ENCODE measurements at regions not wholly inside any gene's neighbourhood (a gene's known extent, or its start where the extent isn't known, plus 50 kb on each side); places are given as distances from the start of the nearest gene placed in this dataset.

GRCh38 chr11:20278727-20279126 lies 84.8 kb upstream of the HTATIP2 start:
- no peak overlapping the region for H3K27ac ChIP-seq (ENCODE audit: low read length)
- no CpG with 5 or more reads among the region's 5 CpGs for WGBS (ENCODE audit: insufficient coverage, insufficient read length)
- no peak for DNase-seq (ENCODE audit: low read depth, low spot score)
- no peaks in the 10 kb centered on the region for H3K9me3 ChIP-seq (ENCODE audit: control insufficient read depth, insufficient read depth, low read length)
- no peak overlapping the region for H3K4me3 ChIP-seq (ENCODE audit: low read length)
- H3K27me3 ChIP-seq (ENCODE audit: control insufficient read depth, insufficient read depth, low read length), result no peaks in the 10 kb centered on the region
- no peaks in the 10 kb centered on the region for H3K36me3 ChIP-seq (ENCODE audit: control insufficient read depth, insufficient read depth, low read length)
- no peaks in the 10 kb centered on the region for H3K4me1 ChIP-seq (ENCODE audit: control insufficient read depth, insufficient read depth, low read length)

- Histone ChIP-seq H3K4me3 (ENCODE audit: low read length) (no peak overlapping the region), H3K36me3 (ENCODE audit: control insufficient read depth, insufficient read depth, low read length) (no peaks in the 10 kb centered on the region), H3K4me1 (ENCODE audit: control insufficient read depth, insufficient read depth, low read length) (no peaks in the 10 kb centered on the region), H3K27me3 (ENCODE audit: control insufficient read depth, insufficient read depth, low read length) (no peaks in the 10 kb centered on the region), H3K9me3 (ENCODE audit: control insufficient read depth, insufficient read depth, low read length) (no peaks in the 10 kb centered on the region), H3K27ac (ENCODE audit: low read length) (no peak overlapping the region)
- no CpG with 5 or more reads among the region's 14 CpGs for WGBS (ENCODE audit: insufficient coverage, insufficient read length)
- no peak for DNase-seq (ENCODE audit: low read depth, low spot score)
These were observed 86.5 kb upstream of the HTATIP2 start for GRCh38 chr11:20277014-20277413.

- Histone ChIP-seq H3K4me1 (ENCODE audit: control insufficient read depth, insufficient read depth, low read length) (no peaks in the 10 kb centered on the region), H3K27ac (ENCODE audit: low read length) (no peak overlapping the region), H3K27me3 (ENCODE audit: control insufficient read depth, insufficient read depth, low read length) (no peaks in the 10 kb centered on the region), H3K9me3 (ENCODE audit: control insufficient read depth, insufficient read depth, low read length) (no peaks in the 10 kb centered on the region), H3K36me3 (ENCODE audit: control insufficient read depth, insufficient read depth, low read length) (no peaks in the 10 kb centered on the region), H3K4me3 (ENCODE audit: low read length) (no peak overlapping the region)
- DNase-seq (ENCODE audit: low read depth, low spot score), result no peak
- no CpG with 5 or more reads among the region's 15 CpGs for WGBS (ENCODE audit: insufficient coverage, insufficient read length)
These were observed 87.2 kb upstream of the HTATIP2 start for GRCh38 chr11:20275987-20276965.

GRCh38 chr11:20274031-20274430 lies 89.5 kb upstream of the HTATIP2 start:
- H3K36me3 ChIP-seq (ENCODE audit: control insufficient read depth, insufficient read depth, low read length), result no peaks in the 10 kb centered on the region
- H3K27me3 ChIP-seq (ENCODE audit: control insufficient read depth, insufficient read depth, low read length), result no peaks in the 10 kb centered on the region
- WGBS (ENCODE audit: insufficient coverage, insufficient read length), result no CpG with 5 or more reads among the region's 5 CpGs

GRCh38 chr11:20261526-20261925 lies 101.3 kb upstream of the DBX1 start:
- no CpG with 5 or more reads among the region's 3 CpGs for WGBS (ENCODE audit: insufficient coverage, insufficient read length)
- no peak overlapping the region for H3K27ac ChIP-seq (ENCODE audit: low read length)
- no peaks in the 10 kb centered on the region for H3K9me3 ChIP-seq (ENCODE audit: control insufficient read depth, insufficient read depth, low read length)
- H3K27me3 ChIP-seq (ENCODE audit: control insufficient read depth, insufficient read depth, low read length), result no peaks in the 10 kb centered on the region
- H3K4me3 ChIP-seq (ENCODE audit: low read length), result no peak overlapping the region
- H3K36me3 ChIP-seq (ENCODE audit: control insufficient read depth, insufficient read depth, low read length), result no peaks in the 10 kb centered on the region
- no peak for DNase-seq (ENCODE audit: low read depth, low spot score)
- H3K4me1 ChIP-seq (ENCODE audit: control insufficient read depth, insufficient read depth, low read length), result no peaks in the 10 kb centered on the region

More at GRCh38 chr11:20274031-20274430, 89.5 kb upstream of the HTATIP2 start:
- no peak overlapping the region for H3K27ac ChIP-seq (ENCODE audit: low read length)
- H3K4me3 ChIP-seq (ENCODE audit: low read length), result no peak overlapping the region
- H3K9me3 ChIP-seq (ENCODE audit: control insufficient read depth, insufficient read depth, low read length), result no peaks in the 10 kb centered on the region
- no peaks in the 10 kb centered on the region for H3K4me1 ChIP-seq (ENCODE audit: control insufficient read depth, insufficient read depth, low read length)
- DNase-seq (ENCODE audit: low read depth, low spot score), result no peak

- Histone ChIP-seq H3K4me3 (ENCODE audit: low read length) (no peak overlapping the region), H3K36me3 (ENCODE audit: control insufficient read depth, insufficient read depth, low read length) (no peaks in the 10 kb centered on the region), H3K27ac (ENCODE audit: low read length) (no peak overlapping the region), H3K9me3 (ENCODE audit: control insufficient read depth, insufficient read depth, low read length) (no peaks in the 10 kb centered on the region), H3K4me1 (ENCODE audit: control insufficient read depth, insufficient read depth, low read length) (no peaks in the 10 kb centered on the region), H3K27me3 (ENCODE audit: control insufficient read depth, insufficient read depth, low read length) (no peaks in the 10 kb centered on the region)
- WGBS (ENCODE audit: insufficient coverage, insufficient read length), result no CpG with 5 or more reads among the region's 2 CpGs
- DNase-seq (ENCODE audit: low read depth, low spot score), result no peak
These were observed 100.0 kb upstream of the DBX1 start for GRCh38 chr11:20260307-20260706.

- Histone ChIP-seq H3K27ac (ENCODE audit: low read length) (no peak overlapping the region), H3K4me1 (ENCODE audit: control insufficient read depth, insufficient read depth, low read length) (no peaks in the 10 kb centered on the region), H3K4me3 (ENCODE audit: low read length) (no peak overlapping the region), H3K9me3 (ENCODE audit: control insufficient read depth, insufficient read depth, low read length) (no peaks in the 10 kb centered on the region), H3K36me3 (ENCODE audit: control insufficient read depth, insufficient read depth, low read length) (no peaks in the 10 kb centered on the region), H3K27me3 (ENCODE audit: control insufficient read depth, insufficient read depth, low read length) (no peaks in the 10 kb centered on the region)
- WGBS (ENCODE audit: insufficient coverage, insufficient read length), result no CpG with 5 or more reads among the region's 2 CpGs
- DNase-seq (ENCODE audit: low read depth, low spot score), result no peak
These were observed 99.2 kb upstream of the DBX1 start for GRCh38 chr11:20259506-20259905.

GRCh38 chr11:20258376-20258895 lies 98.2 kb upstream of the DBX1 start:
- Histone ChIP-seq H3K4me1 (ENCODE audit: control insufficient read depth, insufficient read depth, low read length) (no peaks in the 10 kb centered on the region), H3K4me3 (ENCODE audit: low read length) (no peak overlapping the region), H3K9me3 (ENCODE audit: control insufficient read depth, insufficient read depth, low read length) (no peaks in the 10 kb centered on the region), H3K27ac (ENCODE audit: low read length) (no peak overlapping the region), H3K27me3 (ENCODE audit: control insufficient read depth, insufficient read depth, low read length) (no peaks in the 10 kb centered on the region), H3K36me3 (ENCODE audit: control insufficient read depth, insufficient read depth, low read length) (no peaks in the 10 kb centered on the region)
- DNase-seq (ENCODE audit: low read depth, low spot score), result no peak
- WGBS (ENCODE audit: insufficient coverage, insufficient read length), result no CpG with 5 or more reads among the region's 6 CpGs

- no peak overlapping the region for H3K4me3 ChIP-seq (ENCODE audit: low read length)
- no CpG with 5 or more reads among the region's 1 CpG for WGBS (ENCODE audit: insufficient coverage, insufficient read length)
- H3K27ac ChIP-seq (ENCODE audit: low read length), result no peak overlapping the region
- H3K36me3 ChIP-seq (ENCODE audit: control insufficient read depth, insufficient read depth, low read length), result no peaks in the 10 kb centered on the region
- no peaks in the 10 kb centered on the region for H3K27me3 ChIP-seq (ENCODE audit: control insufficient read depth, insufficient read depth, low read length)
- H3K9me3 ChIP-seq (ENCODE audit: control insufficient read depth, insufficient read depth, low read length), result no peaks in the 10 kb centered on the region
- no peak for DNase-seq (ENCODE audit: low read depth, low spot score)
- no peaks in the 10 kb centered on the region for H3K4me1 ChIP-seq (ENCODE audit: control insufficient read depth, insufficient read depth, low read length)
These were observed 96.7 kb upstream of the DBX1 start for GRCh38 chr11:20256925-20257324.

- Histone ChIP-seq H3K9me3 (ENCODE audit: control insufficient read depth, insufficient read depth, low read length) (no peaks in the 10 kb centered on the region), H3K27me3 (ENCODE audit: control insufficient read depth, insufficient read depth, low read length) (no peaks in the 10 kb centered on the region), H3K4me1 (ENCODE audit: control insufficient read depth, insufficient read depth, low read length) (no peaks in the 10 kb centered on the region), H3K36me3 (ENCODE audit: control insufficient read depth, insufficient read depth, low read length) (no peaks in the 10 kb centered on the region), H3K27ac (ENCODE audit: low read length) (no peak overlapping the region), H3K4me3 (ENCODE audit: low read length) (no peak overlapping the region)
- DNase-seq (ENCODE audit: low read depth, low spot score), result no peak
- no CpG with 5 or more reads among the region's 5 CpGs for WGBS (ENCODE audit: insufficient coverage, insufficient read length)
These were observed 93.5 kb upstream of the DBX1 start for GRCh38 chr11:20253796-20254195.
